Caki2 (cell line): ENCODE measurements at regions not wholly inside any gene's neighbourhood (a gene's known extent, or its start where the extent isn't known, plus 50 kb on each side); places are given as distances from the start of the nearest gene placed in this dataset.
A peak's percentile ranks its signal among the peaks of the same experiment; 100 is the strongest.

ENCODE experiments used
- DNase-seq: peaks from one replicate; pipeline ENCODE4 v3.0.0-alpha.2; 2015; ENCODE audit warnings: low read depth
- in situ Hi-C: cut with HindIII; loops from 2 replicates; pipeline ENCODE4 v1.10.0; 2016; ENCODE audit warnings: low sequenced_read_pairs, low pct_unique_long_range_greater_than_20kb, mixed read lengths

DNA sequence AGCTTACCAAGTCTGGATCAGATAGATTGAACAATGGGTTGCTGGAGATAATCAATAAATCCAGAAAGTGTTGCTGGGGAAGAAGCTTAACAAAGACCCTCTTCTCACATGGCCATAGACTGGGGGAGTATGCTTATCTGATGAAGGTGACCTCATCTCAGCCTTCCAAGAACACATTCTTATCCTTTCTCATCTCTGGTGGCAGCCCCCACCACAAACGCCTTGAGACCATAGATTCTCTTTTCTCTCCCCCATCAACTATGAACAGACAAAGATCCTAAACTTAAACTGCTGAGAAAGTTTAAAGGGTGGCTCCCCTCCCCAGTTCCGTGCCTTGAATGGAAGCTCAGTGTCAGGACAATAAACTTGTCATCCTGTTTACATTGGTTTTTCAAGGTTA is 428.7 kb upstream of the TRIB2 start:
- no peak for DNase-seq
- in situ Hi-C loops, result no loop called here

DNA sequence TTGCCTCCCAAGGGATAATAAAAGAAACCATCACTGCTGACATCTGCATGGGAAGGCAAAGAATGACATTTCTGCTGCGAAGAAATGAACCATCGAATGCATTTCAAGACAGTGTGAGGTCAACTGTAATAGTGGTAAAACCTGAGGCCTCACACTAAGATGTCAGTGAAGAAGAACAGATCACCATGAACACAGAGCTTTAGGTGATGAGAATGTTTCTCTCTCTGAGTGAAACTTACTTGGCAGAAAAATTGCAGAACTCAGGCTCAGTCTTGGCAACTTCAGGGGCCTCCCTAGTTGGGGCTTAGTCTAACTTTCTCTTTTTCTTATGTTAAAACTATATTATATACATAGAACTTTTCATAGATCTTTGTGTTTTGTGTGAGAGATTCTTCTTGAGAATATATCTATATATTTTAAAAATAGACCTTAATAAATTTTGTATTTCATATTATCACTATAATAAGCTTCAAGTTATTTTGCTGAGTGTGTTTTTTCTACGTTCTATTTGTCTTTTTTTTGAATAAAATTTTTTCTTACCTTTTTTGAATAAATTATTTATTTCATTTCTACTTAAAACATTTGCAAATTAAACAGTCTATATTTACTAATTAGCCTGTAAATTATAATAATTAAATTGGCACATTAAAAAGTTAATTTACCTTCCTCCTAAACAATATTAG is 427.5 kb upstream of the TRIB2 start:
- DNase-seq, result no peak
- in situ Hi-C loops, result no loop called here

DNA sequence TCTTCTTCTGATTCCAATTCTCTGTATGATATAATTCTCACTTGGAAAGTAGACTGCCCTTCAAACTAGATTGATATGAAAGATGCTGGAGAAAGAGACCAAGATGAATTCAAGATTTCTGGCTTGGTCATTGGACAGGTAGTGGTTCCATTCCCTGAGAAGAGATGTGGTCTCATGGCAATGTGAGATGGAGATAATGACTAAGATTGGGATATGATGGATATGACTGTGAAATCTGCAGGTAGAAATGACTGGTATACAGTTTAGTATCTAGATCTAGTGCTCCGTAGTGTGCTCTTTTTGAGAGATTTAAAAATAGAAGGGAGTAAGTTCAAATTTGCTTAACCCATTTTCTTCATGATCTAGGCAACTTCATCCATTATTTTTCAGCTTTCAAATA is 425.4 kb upstream of the TRIB2 start:
- in situ Hi-C loops, result no loop called here
- DNase-seq, result no peak

DNA sequence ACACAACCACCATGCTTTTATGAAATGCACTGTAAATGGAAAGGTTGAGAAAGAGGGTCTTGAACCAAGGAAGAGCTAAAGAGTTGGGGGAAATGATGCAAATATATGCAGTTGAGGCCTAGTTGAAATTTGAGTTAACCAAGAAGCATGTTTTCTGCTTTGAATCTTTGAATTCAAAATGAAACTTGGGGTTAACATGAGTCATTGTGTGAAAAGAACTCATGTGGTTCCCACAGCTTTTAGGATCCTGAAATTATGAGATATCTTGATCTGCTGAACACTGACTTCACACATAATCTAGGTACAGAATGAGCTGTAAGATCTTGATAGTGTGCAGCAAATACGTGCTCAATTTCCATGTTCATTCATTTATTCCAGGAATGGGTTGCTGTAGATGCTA is 422.9 kb upstream of the TRIB2 start:
- DNase-seq, result no peak
- in situ Hi-C loops, result no loop called here

DNA sequence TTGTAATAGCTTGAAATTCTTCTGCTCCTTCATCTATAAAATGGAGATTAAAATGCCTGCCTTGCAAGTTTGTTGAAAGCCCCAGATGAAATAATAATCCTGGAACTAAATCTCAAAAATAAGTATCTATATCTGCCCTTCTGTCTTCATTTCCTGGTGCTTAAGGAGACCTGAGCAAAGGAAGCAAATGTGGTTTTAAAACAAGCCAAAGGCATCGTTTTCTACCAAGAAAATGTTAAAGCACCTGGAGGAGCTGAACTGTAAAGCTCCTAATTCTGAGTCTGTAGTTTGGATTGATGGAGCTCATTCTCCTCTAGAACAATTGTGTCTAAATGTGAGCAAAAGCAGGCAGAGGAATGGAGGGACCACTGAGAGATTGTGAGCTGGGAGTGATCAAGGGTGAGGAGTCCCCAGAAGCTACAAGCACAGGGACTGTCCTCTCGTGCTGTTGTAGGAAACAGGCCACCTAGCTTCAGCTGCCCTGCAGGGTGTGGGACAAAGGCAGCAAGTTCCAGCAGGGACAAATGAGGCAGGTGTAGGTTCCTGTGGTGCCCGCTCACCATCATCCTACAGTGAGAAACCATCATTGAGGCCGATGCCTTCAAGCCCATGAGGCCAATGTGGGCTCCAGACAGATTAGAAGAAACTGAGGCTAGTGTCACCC is 420.7 kb upstream of the TRIB2 start:
- in situ Hi-C loops, result no loop called here
- DNase-seq, result no peak

DNA sequence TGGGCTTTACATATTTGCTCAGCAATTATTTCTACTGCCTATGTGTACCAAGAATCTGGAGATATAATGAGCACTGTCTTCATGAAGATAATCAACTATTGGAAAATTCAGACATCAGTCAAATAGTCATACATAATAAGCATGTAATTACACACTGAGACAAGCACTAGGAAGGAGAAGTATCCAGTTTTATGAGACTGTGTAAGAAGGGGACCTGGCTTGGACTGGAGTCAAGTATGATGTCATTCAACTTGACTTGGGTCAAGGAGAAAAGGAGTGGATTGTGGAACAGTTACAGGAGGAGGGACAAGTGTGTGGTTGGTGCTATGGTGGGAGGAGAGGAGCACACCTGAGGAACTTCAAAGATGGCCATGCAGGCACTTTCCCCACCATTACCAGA is 419.8 kb upstream of the TRIB2 start:
- no peak for DNase-seq
- in situ Hi-C loops, result no loop called here

DNA sequence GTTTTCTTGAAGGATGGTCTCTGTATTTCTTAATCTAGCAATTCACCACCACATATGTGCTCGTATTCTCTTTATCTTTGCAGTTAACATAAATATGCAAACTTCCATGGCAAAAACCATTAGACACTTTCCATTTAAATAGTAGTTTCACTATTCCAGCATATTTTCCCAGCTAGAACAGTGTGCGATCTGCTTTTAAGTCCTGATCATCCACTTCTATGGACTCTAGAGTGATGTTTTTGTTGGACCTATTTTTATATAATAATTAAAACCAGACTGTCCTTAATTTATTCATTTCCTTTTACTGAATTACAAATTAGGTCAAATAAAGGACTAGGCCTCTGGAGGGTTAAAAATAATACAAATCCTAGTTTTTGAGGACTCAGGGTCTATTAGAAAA is 418.4 kb upstream of the TRIB2 start:
- no peak for DNase-seq
- in situ Hi-C loops, result no loop called here

DNA sequence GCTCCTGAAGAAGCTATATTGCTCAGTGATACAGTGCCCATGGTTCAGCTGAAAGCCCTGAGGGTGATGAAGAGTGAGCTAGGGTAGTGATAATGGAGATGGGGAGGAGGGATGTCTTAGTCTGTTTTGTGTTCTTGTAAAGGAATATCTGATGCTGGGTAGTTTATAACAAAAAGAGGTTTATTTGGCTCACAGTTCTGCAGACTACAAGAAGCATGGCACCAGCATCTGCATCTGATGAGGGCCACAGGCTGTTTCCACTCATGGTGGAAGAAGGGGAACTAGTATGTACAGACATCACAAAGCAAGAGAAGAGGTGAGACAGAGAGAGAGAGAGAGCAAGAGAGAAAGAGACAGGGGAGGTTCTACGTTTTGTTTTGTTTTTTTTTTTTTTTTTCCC is 417.3 kb upstream of the TRIB2 start:
- in situ Hi-C loops, result no loop called here
- DNase-seq, result no peak

DNA sequence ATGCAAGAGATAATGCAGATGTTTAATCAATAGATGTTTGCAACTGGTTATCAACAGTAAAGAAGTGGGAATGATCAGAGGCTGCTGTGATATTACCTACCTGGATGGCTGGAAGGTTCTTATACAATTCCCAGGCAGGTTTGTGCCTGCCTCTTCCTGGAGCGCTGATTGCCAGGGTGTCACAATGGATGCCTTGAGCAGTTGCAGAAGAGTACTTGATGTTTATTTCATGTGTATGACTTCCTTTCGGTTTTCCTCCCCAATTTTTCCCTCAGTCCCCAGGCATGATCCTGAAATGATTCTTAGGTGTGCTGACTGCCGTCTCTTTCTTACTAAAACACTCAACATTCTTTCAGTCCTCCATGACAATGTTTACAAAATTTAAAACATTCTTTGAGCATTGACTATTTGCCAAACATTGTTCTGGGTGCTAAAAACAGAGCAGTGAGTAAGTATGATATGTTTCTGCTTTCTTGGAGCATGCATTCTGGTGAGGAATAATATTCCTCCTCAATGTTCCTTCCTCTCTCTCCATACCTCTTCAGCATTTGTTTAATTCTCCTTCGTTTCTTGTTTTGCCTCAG is 416.6 kb upstream of the TRIB2 start:
- DNase-seq, result no peak
- in situ Hi-C loops, result no loop called here

DNA sequence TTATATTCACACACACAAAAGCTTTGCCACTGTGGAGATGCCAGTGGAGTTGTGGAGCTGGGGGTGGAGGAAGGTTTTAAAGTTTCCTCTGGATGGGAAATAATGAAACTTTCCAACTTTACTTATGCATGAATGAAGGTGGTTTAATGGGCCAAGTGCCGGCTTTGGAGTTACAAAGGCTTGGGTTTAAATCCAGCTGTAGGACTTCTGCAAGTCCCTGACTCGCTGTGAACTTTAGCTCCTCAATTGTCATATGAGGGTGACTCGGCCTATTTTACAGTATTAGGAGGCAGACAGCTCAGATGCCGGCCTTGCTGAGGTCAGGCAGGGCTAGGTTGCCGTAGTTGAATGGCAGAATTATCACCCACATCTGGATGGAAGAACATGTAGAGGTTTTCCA is 415.8 kb upstream of the TRIB2 start:
- no peak for DNase-seq
- in situ Hi-C loops, result no loop called here

DNA sequence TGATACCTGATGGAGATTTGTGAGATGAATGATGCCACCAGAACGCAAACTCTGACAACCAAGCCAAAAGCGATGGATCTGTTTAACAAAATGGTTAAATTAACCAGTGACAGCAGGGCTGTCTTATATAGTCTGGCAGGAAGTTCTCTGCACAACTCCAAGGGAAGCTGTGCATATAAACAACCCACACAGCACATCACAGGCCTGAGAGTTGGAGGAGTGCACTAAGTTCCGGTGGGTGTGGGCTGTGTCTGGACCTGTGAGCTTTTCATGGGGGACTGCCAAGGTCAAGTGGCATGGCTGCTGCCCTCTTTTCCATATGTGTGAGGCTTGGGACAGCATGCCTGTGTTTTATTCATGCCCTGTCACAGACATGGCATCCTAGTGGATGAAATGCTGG is 414.6 kb upstream of the TRIB2 start:
- in situ Hi-C loops, result no loop called here

DNA sequence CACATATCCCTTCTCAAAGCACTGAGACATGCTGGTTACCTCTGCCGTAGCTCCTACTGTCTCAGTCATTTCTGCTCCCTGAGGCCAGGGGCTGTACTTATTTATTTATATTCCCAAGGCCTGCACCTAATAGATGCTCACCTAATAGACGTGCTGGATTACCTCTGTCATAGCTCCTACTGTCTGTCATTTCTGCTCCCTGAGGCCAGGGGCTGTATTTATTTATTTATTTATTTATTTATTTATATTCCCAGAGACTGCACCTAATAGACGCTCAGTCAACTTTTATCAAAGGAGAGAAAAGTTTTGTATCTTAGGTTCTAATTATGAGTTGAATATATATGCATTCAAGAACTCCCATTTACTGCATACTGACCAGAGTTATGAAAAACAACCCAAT is 414.0 kb upstream of the TRIB2 start:
- DNase-seq, result no peak
- in situ Hi-C loops, result no loop called here

More for the DNA sequence above, 414.6 kb upstream of the TRIB2 start:
- DNase-seq, result no peak

DNA sequence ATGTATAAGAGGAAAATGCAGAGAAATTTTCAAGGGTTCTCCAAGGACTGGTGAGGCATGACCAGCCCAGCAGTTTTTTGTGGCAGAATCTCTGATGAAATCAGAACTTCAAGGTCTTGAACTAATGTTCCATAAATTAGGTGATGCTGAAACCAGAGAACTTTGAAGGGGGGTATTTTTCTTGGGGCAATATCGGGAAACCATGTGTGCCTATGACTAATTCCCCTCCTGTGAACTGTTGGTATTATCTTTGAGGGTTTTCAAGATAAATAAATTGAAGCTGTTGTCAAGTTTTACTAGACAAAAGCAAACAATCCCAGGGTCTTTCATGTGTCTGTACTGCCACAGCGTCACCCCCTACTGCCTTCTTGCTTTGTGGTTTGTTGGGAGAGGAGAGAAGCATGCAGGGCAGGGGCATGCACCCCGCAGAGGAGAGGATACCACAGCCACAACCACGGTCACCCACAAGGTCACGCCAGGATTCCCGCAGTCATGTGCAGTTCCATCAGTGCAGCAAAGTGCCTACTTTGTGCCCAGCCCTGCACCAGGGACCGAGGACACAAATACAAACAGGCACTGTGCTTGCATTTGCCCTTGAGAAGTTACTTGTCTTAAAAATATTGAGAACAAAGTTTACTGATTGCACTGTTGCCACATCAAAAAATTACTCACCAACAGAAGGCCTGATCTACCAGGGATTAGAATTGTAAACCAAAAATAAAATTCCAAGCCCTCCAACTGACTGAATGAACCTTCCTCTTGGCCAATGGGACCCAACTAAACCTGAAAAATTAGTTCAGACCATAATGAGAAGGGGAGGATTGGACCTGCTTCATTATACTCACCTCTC is 413.3 kb upstream of the TRIB2 start:
- in situ Hi-C loops, result no loop called here
- DNase-seq, result peak; percentile 85

DNA sequence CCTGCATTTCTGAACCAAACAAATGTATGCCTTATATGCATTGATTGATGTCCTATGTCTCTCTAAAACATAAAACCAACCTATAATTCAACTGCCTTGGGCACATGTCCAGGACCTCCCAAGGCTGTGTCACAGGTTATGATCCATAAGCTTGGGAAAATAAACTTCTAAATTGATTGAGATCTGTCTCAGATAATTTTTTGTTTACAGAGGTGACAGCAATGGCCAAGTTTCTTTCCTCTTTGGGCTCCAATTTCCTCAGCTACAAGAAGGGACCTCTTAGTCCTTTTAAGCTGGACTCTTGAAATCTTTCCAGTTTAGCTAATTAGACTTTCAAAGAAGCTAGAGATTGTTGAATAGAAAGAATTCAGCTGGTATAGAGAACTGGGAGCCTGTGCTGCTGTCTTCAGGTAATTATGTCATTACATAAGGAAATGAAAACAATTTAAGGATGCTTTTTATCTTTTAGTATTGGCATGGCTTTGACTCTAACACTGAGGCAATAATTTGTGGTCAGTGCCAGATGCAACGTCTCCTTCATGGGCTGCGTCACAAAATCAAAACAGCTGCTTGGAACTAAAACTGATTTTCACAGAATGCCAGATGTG is 412.1 kb upstream of the TRIB2 start:
- DNase-seq, result no peak
- in situ Hi-C loops, result no loop called here

DNA sequence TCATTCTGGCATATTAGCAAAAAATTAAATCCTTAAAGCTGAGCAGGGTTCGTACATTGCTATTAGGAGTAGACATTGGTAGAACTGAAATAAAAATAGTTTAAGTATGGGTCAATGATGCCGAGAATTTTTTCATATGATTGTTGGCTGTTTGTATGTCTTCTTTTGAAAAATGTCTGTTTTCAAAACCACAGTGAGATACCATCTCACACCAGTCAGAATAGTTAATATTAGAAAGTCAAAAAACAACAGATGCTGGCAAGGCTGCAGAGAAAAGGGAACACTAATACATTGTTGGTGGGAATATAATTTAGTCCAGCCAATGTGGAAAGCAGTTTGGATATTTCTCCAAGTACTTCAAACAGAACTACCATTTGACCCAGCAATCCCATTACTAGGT is 410.8 kb upstream of the TRIB2 start:
- in situ Hi-C loops, result no loop called here
- no peak for DNase-seq

DNA sequence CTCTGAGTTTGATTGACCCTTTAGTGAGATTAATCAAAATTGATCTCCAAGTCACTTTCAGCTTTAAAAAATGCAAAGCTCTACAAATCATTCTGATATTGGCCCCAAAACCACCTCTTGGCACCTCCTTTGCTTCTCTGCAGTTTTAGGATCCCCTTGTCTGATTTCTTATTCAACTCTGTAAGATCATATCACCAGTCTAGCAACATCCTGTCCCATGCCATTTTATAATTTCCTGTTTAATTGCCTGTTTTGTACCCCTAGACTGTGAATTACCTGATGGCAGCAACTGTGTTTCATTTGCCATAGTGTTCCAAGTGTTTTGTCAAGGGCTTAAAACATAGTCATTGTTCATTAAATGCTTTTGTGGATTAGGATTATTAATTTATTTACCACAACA is 406.3 kb upstream of the TRIB2 start:
- in situ Hi-C loops, result no loop called here
- DNase-seq, result no peak

DNA sequence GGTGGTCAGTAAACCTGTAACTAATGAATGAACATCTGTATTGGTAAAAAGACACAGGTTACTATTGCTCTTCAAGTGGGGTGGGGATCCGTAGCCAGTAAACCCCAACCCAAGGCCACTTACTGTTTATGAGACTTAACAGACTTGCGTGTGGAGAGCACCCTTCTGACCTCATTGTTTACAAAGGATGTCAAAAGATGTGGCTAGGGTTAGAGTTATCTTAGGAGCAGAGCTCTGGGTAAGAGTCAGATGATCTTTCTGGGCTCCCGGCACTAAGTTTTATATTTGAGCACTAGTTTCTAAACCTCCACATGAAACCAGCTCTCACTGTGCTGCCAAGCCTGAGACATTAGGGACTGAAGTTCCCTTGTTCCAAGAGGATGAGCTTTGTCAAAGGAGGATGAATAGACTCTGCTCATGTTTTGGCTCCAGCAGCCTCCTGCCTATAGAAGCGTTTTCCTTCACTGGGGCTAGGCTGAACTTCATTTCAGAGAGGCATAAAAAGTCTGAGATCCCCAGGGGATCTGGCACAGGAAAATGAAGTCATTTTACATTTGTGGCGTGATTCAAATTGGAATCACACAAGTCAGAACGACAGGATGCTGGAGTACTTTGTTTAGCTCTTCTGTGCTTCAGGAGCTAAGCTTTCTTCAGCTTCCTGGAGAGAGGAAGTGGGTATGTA is 403.1 kb upstream of the TRIB2 start:
- no peak for DNase-seq
- in situ Hi-C loops, result no loop called here

DNA sequence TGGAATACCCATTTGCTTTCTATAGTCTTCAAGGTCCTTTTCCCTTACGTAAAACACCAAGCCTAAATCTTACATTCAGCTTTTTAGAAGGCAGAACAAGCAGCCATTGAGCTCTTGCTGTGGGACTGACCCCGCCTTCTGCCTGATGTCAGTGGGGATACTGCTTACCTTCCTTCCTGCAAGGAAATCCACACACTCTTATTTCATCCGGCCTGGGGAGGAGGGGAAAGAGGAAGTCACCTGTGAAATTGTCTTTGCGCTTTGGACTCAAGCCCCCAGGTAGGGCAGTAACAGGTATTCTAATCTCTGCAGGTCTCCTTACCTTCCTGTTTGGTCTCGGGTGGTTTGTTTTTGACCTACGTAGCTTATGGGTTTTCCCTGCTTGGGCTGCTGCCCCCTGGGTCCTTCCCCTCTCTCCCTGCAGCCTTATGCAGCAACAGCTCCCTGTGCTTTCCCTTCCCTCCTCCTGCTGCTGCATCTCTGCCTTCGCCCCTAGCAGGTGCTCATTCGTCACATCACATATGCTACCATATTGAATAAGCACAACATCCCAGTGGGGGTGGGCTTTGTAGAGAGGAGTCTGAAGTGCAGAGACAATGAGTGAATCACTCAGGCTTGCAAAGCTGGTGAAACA is 402.5 kb upstream of the TRIB2 start:
- DNase-seq, result no peak
- in situ Hi-C loops, result no loop called here
